ENCODE measurements at regions not wholly inside any gene's neighbourhood (a gene's known extent, or its start where the extent isn't known, plus 50 kb on each side); places are given as distances from the start of the nearest gene placed in this dataset.

DNA sequence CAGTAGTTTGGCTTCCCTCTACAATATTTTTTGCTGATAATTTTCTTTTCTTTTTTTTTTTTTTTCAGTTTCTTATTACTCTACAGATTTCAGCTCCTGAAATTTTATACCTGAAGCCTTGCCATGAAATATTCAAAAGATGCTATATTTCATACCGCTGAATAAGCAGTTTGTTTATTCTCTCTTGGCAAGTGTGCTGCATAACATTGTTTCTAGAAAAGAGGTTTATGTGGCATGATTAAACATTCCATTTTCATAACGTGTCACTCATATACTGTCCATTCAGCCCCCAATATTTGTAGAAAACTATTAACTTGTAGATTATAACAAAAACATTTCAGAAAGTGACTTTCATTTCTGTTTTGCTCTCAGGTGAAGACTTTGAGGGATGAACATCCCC lies 174.4 kb upstream of the NOX3 start:
- TF ChIP-seq, protein P1, sequence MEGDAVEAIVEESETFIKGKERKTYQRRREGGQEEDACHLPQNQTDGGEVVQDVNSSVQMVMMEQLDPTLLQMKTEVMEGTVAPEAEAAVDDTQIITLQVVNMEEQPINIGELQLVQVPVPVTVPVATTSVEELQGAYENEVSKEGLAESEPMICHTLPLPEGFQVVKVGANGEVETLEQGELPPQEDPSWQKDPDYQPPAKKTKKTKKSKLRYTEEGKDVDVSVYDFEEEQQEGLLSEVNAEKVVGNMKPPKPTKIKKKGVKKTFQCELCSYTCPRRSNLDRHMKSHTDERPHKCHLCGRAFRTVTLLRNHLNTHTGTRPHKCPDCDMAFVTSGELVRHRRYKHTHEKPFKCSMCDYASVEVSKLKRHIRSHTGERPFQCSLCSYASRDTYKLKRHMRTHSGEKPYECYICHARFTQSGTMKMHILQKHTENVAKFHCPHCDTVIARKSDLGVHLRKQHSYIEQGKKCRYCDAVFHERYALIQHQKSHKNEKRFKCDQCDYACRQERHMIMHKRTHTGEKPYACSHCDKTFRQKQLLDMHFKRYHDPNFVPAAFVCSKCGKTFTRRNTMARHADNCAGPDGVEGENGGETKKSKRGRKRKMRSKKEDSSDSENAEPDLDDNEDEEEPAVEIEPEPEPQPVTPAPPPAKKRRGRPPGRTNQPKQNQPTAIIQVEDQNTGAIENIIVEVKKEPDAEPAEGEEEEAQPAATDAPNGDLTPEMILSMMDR (conservative IDR thresholded peaks at IDR 0.05; ENCODE audit: low read length) = no peak
- TF ChIP-seq EZH2phosphoT487 (IDR thresholded peaks at IDR 0.05; ENCODE audit: borderline replicate concordance, low read depth, low read length) = no peak

All from OCI-LY7 (cell line).